Left lung (tissue), 4 donors: ENCODE measurements at regions not wholly inside any gene's neighbourhood (a gene's known extent, or its start where the extent isn't known, plus 50 kb on each side); places are given as distances from the start of the nearest gene placed in this dataset.
A peak's percentile ranks its signal among the peaks of the same experiment; 100 is the strongest.
"Not testable (repeated sequence)": the region's sequence is repeated elsewhere in the genome, so short reads cannot be mapped to it uniquely, and the experiment has no call there.

Source experiments
- ATAC-seq: fragments of 200-7000 bp; cut with Tn5 transposase; one replicate; pipeline ENCODE4 v1.9.1; 2020; ENCODE audit warnings: moderate library complexity
- DNase-seq, 4 donors: peaks; one replicate each; pipeline ENCODE4 v3.0.0-alpha.2; 2013 to 2020
- H3K27ac ChIP-seq, 2 donors: fragments of 200-600 bp; sonication (generic) in 1 of 2; one replicate each; pipeline versions ENCODE4 v1.5.0 to v1.8.0; 2020 to 2021
- H3K27me3 ChIP-seq, 2 donors: fragments of 200-600 bp; sonication (generic) in 1 of 2; one replicate each; pipeline versions ENCODE4 v1.5.0 to v1.8.0; 2020 to 2021
- H3K36me3 ChIP-seq, 2 donors: fragments of 200-600 bp; sonication (generic) in 1 of 2; one replicate each; pipeline versions ENCODE4 v1.5.0 to v1.8.0; 2020 to 2021
- H3K4me1 ChIP-seq, 2 donors: fragments of 200-600 bp; one replicate each; pipeline ENCODE4 v1.8.0; 2021
- H3K4me3 ChIP-seq, 2 donors: fragments of 200-600 bp; sonication (generic) in 1 of 2; one replicate each; pipeline versions ENCODE4 v1.5.0 to v1.8.0; 2020 to 2021; ENCODE audit warnings: mild to moderate bottlenecking in 1 of 2
- H3K9me3 ChIP-seq, 2 donors: fragments of 200-600 bp; sonication (generic) in 1 of 2; one replicate each; pipeline versions ENCODE4 v1.5.0 to v1.8.0; 2020 to 2021
- intact Hi-C, 2 donors: fragments of 100-400 bp; cut with DNase I; formaldehyde crosslinking; loops; one replicate each; pipeline versions ENCODE4 v1.11.2 to v1.14.2; 2022
- TF ChIP-seq, protein P1 (sequence below), 2 donors: fragments of 200-600 bp; sonication (generic) in 1 of 2; IDR thresholded peaks; one replicate each; pipeline versions ENCODE4 v1.5.0 to v1.8.0; 2021; ENCODE audit warnings: antibody characterized with exemption in 2 of 2
- donor health status: DM: no; HTN: yes; CAD: no.
- donor health status: DM: no; HTN: no; CAD: no.

DNA sequence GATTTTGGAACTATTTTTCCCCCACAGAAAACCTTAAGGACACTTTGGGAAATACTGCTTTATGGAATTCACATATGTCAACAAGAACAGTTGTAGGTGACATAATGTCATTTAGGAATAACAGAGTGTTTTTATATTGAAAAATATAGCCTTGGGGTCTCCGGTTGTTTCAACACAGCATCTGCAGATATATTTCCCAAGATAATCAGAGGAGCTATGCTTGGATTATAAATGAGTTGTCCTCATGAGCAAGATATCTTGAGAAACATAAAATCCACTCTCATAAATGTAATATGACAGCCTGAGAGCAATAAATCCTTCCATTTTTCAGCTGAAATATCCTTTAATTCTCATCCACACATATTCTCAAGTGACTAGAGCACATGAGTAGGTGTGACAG lies 473.7 kb upstream of the LMCD1 start:
- Histone ChIP-seq H3K36me3 (no peaks in the 10 kb centered on the region), H3K9me3 (peaks cover 0 to 13% of the 10 kb centered on the region in 2 donors), H3K4me3 (no peak overlapping the region), H3K4me1 (no peaks in the 10 kb centered on the region), H3K27ac (no peak overlapping the region), H3K27me3 (no peaks in the 10 kb centered on the region)
- DNase-seq = no peak
- TF ChIP-seq, protein P1, sequence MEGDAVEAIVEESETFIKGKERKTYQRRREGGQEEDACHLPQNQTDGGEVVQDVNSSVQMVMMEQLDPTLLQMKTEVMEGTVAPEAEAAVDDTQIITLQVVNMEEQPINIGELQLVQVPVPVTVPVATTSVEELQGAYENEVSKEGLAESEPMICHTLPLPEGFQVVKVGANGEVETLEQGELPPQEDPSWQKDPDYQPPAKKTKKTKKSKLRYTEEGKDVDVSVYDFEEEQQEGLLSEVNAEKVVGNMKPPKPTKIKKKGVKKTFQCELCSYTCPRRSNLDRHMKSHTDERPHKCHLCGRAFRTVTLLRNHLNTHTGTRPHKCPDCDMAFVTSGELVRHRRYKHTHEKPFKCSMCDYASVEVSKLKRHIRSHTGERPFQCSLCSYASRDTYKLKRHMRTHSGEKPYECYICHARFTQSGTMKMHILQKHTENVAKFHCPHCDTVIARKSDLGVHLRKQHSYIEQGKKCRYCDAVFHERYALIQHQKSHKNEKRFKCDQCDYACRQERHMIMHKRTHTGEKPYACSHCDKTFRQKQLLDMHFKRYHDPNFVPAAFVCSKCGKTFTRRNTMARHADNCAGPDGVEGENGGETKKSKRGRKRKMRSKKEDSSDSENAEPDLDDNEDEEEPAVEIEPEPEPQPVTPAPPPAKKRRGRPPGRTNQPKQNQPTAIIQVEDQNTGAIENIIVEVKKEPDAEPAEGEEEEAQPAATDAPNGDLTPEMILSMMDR (IDR thresholded peaks at IDR 0.05) = no peak
- no peak for ATAC-seq
- intact Hi-C loops = no loop called here

DNA sequence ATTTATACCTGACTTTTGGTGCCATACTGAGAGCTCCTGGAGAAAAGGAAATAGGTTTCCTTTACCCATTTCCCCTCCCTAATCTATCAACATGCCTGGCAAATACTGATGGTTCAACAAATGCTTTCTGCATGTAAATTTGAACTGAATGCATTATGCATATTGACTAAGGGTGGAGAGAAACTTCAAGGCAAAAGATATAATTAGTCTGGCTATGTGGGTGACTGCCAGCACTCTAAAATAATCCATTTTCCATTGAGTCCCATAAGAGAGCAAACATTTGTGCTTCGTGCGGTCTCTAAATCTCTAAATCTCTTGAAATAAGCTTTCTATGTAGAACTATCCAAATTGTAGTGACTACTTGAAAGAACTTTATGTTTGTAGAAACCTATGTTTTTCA lies 451.3 kb upstream of the LMCD1 start:
- intact Hi-C loops = no loop called here
- Histone ChIP-seq H3K36me3 (no peaks in the 10 kb centered on the region), H3K9me3 (no peaks in the 10 kb centered on the region), H3K4me3 (no peak overlapping the region), H3K27me3 (no peaks in the 10 kb centered on the region), H3K27ac (no peak overlapping the region), H3K4me1 (no peaks in the 10 kb centered on the region)
- no peak for ATAC-seq
- TF ChIP-seq, protein P1 (IDR thresholded peaks at IDR 0.05) = no peak
- DNase-seq = no peak

DNA sequence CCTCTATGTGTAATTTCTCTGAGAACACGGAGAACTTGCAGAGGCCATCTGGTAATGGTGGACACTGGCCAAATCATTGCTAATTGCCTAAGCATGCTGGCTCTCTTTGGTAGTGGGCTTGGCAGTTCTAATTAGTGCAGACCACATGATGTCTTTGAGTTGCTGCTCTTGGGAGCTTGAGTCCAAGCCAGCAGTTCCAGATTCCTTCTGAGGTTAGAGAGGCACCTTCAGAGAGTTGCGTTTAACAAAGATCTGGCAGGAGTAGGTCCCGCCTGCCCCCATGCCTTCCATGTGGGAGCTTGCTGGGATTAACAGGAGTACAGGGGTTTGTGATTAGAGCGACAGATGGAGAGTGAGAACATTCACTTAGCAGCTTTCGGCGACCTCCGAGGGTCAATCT lies 449.0 kb upstream of the LMCD1 start:
- Histone ChIP-seq H3K27me3 (no peaks in the 10 kb centered on the region), H3K9me3 (no peaks in the 10 kb centered on the region), H3K4me3 (no peak overlapping the region), H3K4me1 (no peaks in the 10 kb centered on the region), H3K27ac (no peak overlapping the region), H3K36me3 (no peaks in the 10 kb centered on the region)
- TF ChIP-seq, protein P1 (IDR thresholded peaks at IDR 0.05) = no peak
- ATAC-seq (no peak), DNase-seq (peak in 2 of 4 donors; percentile 22 to 51)
- intact Hi-C loops = no loop called here

DNA sequence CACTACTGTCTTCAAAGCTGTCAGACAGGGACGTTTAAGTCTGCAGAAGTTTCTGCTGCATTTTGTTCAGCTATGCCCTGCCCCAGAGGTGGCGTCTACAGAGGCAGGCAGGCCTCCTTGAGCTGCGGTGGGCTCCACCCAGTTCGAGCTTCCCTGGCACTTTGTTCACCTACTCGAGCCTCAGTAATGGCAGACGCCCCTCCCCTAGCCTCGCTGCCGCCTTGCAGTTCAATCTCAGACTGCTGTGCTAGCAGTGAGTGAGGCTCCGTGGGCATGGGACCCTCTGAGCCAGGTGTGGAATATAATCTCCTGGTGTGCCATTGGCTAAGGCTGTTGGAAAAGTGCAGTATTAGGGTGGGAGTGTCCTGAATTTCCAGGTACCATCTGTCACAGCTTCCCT lies 433.5 kb upstream of the LMCD1 start:
- H3K27ac ChIP-seq, H3K4me3 ChIP-seq, H3K36me3 ChIP-seq, intact Hi-C loops, H3K4me1 ChIP-seq, ATAC-seq, H3K27me3 ChIP-seq: not testable (repeated sequence)
- DNase-seq = peak in 1 of 4 donors; percentile 28
- H3K9me3 ChIP-seq = peaks cover 0 to 13% of the 10 kb centered on the region in 2 donors

DNA sequence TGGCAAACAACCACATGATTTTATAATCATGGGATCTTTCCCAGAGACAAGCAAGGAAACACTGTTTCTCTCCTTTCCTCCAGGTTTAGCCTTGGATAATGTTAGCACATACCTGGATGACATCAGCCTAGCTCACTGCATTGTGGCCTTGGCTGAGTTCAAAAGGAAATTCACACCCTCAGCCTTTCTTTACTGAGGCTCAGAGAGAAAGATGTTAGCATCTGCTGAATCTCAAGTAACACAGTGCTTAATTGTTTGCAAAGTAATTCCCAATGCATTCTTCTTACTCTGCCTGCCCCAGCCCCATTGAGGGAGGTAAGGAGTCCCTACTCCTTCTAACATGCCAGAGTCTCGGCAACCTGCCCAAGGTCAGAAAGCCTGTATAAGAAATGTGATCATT lies 432.2 kb upstream of the LMCD1 start:
- TF ChIP-seq, protein P1 (IDR thresholded peaks at IDR 0.05) = no peak
- no peaks in the 10 kb centered on the region for H3K27me3 ChIP-seq
- no peaks in the 10 kb centered on the region for H3K36me3 ChIP-seq
- H3K27ac ChIP-seq = no peak overlapping the region
- intact Hi-C loops = no loop called here
- H3K4me3 ChIP-seq = no peak overlapping the region
- DNase-seq (no peak), ATAC-seq (no peak)
- H3K4me1 ChIP-seq = no peaks in the 10 kb centered on the region
- peaks cover 0 to 13% of the 10 kb centered on the region in 2 donors for H3K9me3 ChIP-seq

DNA sequence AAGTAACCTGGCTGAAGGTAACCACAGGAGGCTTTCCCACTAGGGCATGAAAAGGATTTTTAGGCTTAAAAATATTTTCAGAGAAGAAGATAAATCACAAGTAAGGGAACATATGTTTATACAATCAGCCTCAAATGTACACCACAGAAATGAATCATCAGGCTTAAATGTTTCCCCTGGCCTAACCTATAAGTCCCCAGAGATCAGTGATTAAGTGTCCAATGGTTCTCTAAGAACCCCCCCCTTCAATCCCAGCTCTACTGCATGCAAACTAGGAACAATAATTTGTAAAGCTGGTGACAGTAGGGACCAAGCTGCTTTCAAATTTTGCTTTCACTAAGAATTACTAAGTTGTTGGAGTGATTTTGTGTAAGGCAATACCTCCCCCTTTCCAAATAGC lies 431.6 kb upstream of the LMCD1 start:
- Histone ChIP-seq H3K27ac (no peak overlapping the region), H3K4me3 (no peak overlapping the region), H3K36me3 (no peaks in the 10 kb centered on the region), H3K9me3 (peaks cover 0 to 13% of the 10 kb centered on the region in 2 donors), H3K4me1 (no peaks in the 10 kb centered on the region), H3K27me3 (no peaks in the 10 kb centered on the region)
- TF ChIP-seq, protein P1 (IDR thresholded peaks at IDR 0.05) = no peak
- DNase-seq (no peak), ATAC-seq (no peak)
- intact Hi-C loops = no loop called here

DNA sequence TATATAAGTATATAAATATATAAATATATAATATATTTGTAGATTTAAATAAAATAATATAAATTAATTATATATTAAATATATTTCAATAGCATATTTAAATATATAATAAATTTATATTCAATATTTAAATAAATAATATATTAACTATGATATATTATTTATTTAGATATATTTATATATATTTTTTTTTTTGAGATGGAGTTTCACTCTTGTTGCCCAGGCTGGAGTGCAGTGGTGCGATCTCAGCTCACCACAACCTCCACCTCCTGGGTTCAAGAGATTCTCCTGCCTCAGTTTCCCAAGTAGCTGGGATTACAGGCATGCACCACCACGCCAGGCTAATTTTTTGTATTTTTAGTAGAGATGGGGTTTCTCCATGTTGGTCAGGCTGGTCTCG lies 426.9 kb upstream of the LMCD1 start:
- H3K9me3 ChIP-seq, intact Hi-C loops, H3K27me3 ChIP-seq, H3K27ac ChIP-seq, H3K36me3 ChIP-seq, H3K4me1 ChIP-seq, DNase-seq, H3K4me3 ChIP-seq, ATAC-seq: not testable (repeated sequence)
